ENCODE measurements at regions not wholly inside any gene's neighbourhood (a gene's known extent, or its start where the extent isn't known, plus 50 kb on each side); places are given as distances from the start of the nearest gene placed in this dataset.
"Not testable (repeated sequence)": the region's sequence is repeated elsewhere in the genome, so short reads cannot be mapped to it uniquely, and the experiment has no call there.

- no peak overlapping the region for H3K4me3 ChIP-seq (ENCODE audit: low read depth, low read length)
- TF ChIP-seq, protein P1, sequence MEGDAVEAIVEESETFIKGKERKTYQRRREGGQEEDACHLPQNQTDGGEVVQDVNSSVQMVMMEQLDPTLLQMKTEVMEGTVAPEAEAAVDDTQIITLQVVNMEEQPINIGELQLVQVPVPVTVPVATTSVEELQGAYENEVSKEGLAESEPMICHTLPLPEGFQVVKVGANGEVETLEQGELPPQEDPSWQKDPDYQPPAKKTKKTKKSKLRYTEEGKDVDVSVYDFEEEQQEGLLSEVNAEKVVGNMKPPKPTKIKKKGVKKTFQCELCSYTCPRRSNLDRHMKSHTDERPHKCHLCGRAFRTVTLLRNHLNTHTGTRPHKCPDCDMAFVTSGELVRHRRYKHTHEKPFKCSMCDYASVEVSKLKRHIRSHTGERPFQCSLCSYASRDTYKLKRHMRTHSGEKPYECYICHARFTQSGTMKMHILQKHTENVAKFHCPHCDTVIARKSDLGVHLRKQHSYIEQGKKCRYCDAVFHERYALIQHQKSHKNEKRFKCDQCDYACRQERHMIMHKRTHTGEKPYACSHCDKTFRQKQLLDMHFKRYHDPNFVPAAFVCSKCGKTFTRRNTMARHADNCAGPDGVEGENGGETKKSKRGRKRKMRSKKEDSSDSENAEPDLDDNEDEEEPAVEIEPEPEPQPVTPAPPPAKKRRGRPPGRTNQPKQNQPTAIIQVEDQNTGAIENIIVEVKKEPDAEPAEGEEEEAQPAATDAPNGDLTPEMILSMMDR (IDR thresholded peaks at IDR 0.05; ENCODE audit: insufficient read depth, low read length) = no peak
- DNase-seq (ENCODE audit: low read depth) = no peak
These were observed 585.9 kb downstream of the ZEB2 start for GRCh38 chr2:143933946-143934569.

DNA sequence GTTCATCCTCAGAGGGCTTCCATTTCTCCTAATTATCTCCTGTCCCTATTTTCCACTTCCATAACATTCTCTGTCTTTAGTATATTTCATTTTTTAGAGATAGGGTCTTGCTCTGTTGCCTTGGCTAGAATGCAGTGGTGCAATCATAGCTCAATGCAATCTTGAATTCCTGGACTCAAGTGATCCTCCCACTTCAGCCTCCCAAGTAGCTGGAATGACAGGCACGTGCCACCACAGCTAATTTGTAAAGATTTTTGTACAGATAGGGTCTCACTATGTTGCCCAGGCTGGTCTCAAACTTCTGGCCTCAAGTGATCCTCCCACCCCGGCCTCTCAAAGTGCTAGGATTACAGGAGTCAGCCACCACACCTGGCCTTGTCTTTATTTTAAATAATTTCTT lies 589.0 kb downstream of the ZEB2 start:
- no peak for DNase-seq (ENCODE audit: low read depth)
- H3K4me3 ChIP-seq (ENCODE audit: low read depth, low read length) = no peak overlapping the region
- TF ChIP-seq, protein P1 (IDR thresholded peaks at IDR 0.05; ENCODE audit: insufficient read depth, low read length) = no peak

- no peak for DNase-seq (ENCODE audit: low read depth)
- no peak overlapping the region for H3K4me3 ChIP-seq (ENCODE audit: low read depth, low read length)
- TF ChIP-seq, protein P1 (IDR thresholded peaks at IDR 0.05; ENCODE audit: insufficient read depth, low read length) = no peak
These were observed 591.3 kb downstream of the ZEB2 start for GRCh38 chr2:143928613-143929012.

DNA sequence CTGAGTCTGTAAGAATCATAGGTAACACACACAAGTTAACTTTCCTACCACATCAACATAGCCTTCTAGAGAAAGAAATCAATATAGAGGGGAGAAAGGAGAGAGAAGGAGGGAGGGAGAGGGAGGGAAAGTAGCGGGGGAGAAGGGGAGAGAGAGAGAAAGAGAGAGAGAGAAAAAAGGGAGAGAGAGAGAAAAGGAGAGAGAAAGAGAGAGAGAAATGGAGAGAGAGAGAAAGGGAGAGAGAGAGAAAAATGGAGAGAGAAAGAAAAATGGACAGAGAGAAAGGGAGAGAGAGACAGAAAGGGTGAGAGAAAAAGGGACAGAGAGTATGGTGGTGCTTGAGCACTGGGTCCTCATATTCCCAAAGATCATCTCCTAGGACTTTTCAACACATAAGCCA lies 591.7 kb downstream of the ZEB2 start:
- no peak overlapping the region for H3K4me3 ChIP-seq (ENCODE audit: low read depth, low read length)
- no peak for DNase-seq (ENCODE audit: low read depth)
- TF ChIP-seq, protein P1 (IDR thresholded peaks at IDR 0.05; ENCODE audit: insufficient read depth, low read length) = no peak

- TF ChIP-seq, protein P1 (IDR thresholded peaks at IDR 0.05; ENCODE audit: insufficient read depth, low read length) = no peak
- no peak overlapping the region for H3K4me3 ChIP-seq (ENCODE audit: low read depth, low read length)
- no peak for DNase-seq (ENCODE audit: low read depth)
These were observed 593.2 kb downstream of the ZEB2 start for GRCh38 chr2:143926736-143927135.

DNA sequence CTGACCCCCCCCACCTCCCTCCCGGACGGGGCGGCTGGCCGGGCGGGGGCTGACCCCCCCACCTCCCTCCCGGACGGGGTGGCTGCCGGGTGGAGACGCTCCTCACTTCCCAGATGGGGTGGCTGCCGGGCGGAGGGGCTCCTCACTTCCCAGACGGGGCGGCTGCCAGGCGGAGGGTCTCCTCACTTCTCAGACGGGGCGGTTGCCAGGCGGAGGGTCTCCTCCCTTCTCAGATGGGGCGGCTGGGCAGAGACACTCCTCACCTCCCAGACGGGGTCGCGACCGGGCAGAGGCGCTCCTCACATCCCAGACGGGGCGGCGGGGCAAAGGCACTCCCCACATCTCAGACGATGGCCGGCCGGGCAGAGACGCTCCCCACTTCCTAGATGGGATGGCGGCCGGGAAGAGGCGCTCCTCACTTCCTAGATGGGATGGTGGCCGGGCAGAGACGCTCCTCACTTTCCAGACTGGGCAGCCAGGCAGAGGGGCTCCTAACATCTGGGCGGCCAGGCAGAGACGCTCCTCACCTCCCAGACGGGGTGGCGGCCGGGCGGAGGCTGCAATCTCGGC lies 597.6 kb downstream of the ZEB2 start:
- DNase-seq (ENCODE audit: low read depth); H3K4me3 ChIP-seq (ENCODE audit: low read depth, low read length): not testable (repeated sequence)

GRCh38 chr2:143918465-143918989 lies 601.4 kb downstream of the ZEB2 start:
- TF ChIP-seq, protein P1 (IDR thresholded peaks at IDR 0.05; ENCODE audit: insufficient read depth, low read length) = no peak
- H3K4me3 ChIP-seq (ENCODE audit: low read depth, low read length) = no peak overlapping the region
- DNase-seq (ENCODE audit: low read depth) = no peak
